MM.1S (cell line): ENCODE measurements at regions not wholly inside any gene's neighbourhood (a gene's known extent, or its start where the extent isn't known, plus 50 kb on each side); places are given as distances from the start of the nearest gene placed in this dataset.
"Not testable (repeated sequence)": the region's sequence is repeated elsewhere in the genome, so short reads cannot be mapped to it uniquely, and the experiment has no call there.

ENCODE experiments used
- DNase-seq: peaks from one replicate; pipeline ENCODE4 v3.0.0-alpha.2; 2015
- H2AFZ ChIP-seq: fragments of 300-600 bp; sonication (generic); 2 replicates; pipeline ENCODE4 v1.6.0; 2016; ENCODE audit warnings: antibody characterized with exemption, low read length
- H3F3A ChIP-seq: fragments of 300-600 bp; sonication (generic); 2 replicates; pipeline ENCODE4 v1.6.1; 2016; ENCODE audit warnings: mild to moderate bottlenecking, antibody characterized with exemption, low read length, moderate library complexity, mixed read lengths; ENCODE audit not compliant: insufficient read depth
- H3K27ac ChIP-seq: fragments of 300-600 bp; sonication (generic); 2 replicates; pipeline ENCODE4 v1.5.1; 2016; ENCODE audit warnings: mild to moderate bottlenecking, low read length
- H3K27me3 ChIP-seq: fragments of 300-600 bp; sonication (generic); replicated peaks from 2 replicates; pipeline ENCODE4 v1.6.0; 2016; ENCODE audit warnings: low read length; ENCODE audit not compliant: insufficient read depth
- H3K36me3 ChIP-seq: fragments of 300-600 bp; sonication (generic); replicated peaks from 2 replicates; pipeline ENCODE4 v1.6.1; 2016; ENCODE audit warnings: mild to moderate bottlenecking, low read length, mixed read lengths; ENCODE audit not compliant: insufficient read depth
- H3K4me1 ChIP-seq: fragments of 300-600 bp; sonication (generic); 2 replicates; pipeline ENCODE4 v1.6.1; 2016; ENCODE audit warnings: low read length, mixed read lengths
- H3K4me2 ChIP-seq: fragments of 300-600 bp; sonication (generic); 2 replicates; pipeline ENCODE4 v1.6.0; 2016; ENCODE audit warnings: low read depth, low read length
- H3K4me3 ChIP-seq: fragments of 300-600 bp; sonication (generic); 2 replicates; pipeline ENCODE4 v1.5.1; 2016; ENCODE audit warnings: low read length, mixed read lengths
- H3K79me2 ChIP-seq: fragments of 300-600 bp; sonication (generic); 2 replicates; pipeline ENCODE4 v1.6.1; 2016; ENCODE audit warnings: mixed run types, low read length, mixed read lengths
- H3K9ac ChIP-seq: fragments of 300-600 bp; sonication (generic); 2 replicates; pipeline ENCODE4 v1.6.1; 2016; ENCODE audit warnings: low read length, mixed read lengths
- H3K9me2 ChIP-seq: fragments of 300-600 bp; sonication (generic); replicated peaks from 2 replicates; pipeline ENCODE4 v1.6.1; 2016; ENCODE audit warnings: mild to moderate bottlenecking, low read length, mixed read lengths; ENCODE audit not compliant: insufficient read depth
- H3K9me3 ChIP-seq: fragments of 300-600 bp; sonication (generic); replicated peaks from 2 replicates; pipeline ENCODE4 v1.6.1; 2016; ENCODE audit warnings: mild to moderate bottlenecking, low read length, mixed read lengths; ENCODE audit not compliant: insufficient read depth
- H4K20me1 ChIP-seq: fragments of 300-600 bp; sonication (generic); 2 replicates; pipeline ENCODE4 v1.6.1; 2016; ENCODE audit warnings: mild to moderate bottlenecking, low read length, moderate library complexity, mixed read lengths; ENCODE audit not compliant: insufficient read depth
- CTCF ChIP-seq: fragments of 300-600 bp; sonication (generic); IDR thresholded peaks from 2 replicates; pipeline ENCODE4 v1.5.1; 2016; ENCODE audit warnings: antibody characterized with exemption, low read length, mixed read lengths
- EZH2 ChIP-seq: fragments of 300-600 bp; sonication (generic); optimal IDR thresholded peaks from 2 replicates; pipeline ENCODE3; 2017; ENCODE audit warnings: low read depth, mild to moderate bottlenecking, antibody characterized with exemption, low read length, mixed read lengths
- EZH2phosphoT487 ChIP-seq: fragments of 300-600 bp; sonication (generic); IDR thresholded peaks from 2 replicates; pipeline ENCODE4 v1.6.1; 2018; ENCODE audit warnings: antibody characterized with exemption, low read length

GRCh38 chrX:40788698-40789097 lies 53.4 kb upstream of the MED14 start:
- not testable (repeated sequence) for H3K27me3 ChIP-seq, H3K9ac ChIP-seq, H3K27ac ChIP-seq, H3K4me1 ChIP-seq, H4K20me1 ChIP-seq, DNase-seq, H3K9me2 ChIP-seq, H3K36me3 ChIP-seq, H3K9me3 ChIP-seq, H2AFZ ChIP-seq, H3F3A ChIP-seq, H3K4me3 ChIP-seq, H3K79me2 ChIP-seq, H3K4me2 ChIP-seq

GRCh38 chrX:40792433-40792832 lies 57.1 kb upstream of the MED14 start:
- H3K9me3 ChIP-seq = no peaks in the 10 kb centered on the region
- H3K4me2 ChIP-seq = no peak overlapping the region
- H3K27me3 ChIP-seq = no peaks in the 10 kb centered on the region
- no peaks in the 10 kb centered on the region for H3K36me3 ChIP-seq
- no peak for DNase-seq
- H3F3A ChIP-seq = no peaks in the 10 kb centered on the region
- H3K9me2 ChIP-seq = no peaks in the 10 kb centered on the region
- TF ChIP-seq EZH2 (no peak), EZH2phosphoT487 (no peak), CTCF (no peak)
- H4K20me1 ChIP-seq = no peaks in the 10 kb centered on the region
- H3K4me1 ChIP-seq = no peaks in the 10 kb centered on the region
- no peak overlapping the region for H3K9ac ChIP-seq
- H3K4me3 ChIP-seq = no peak overlapping the region
- no peak overlapping the region for H2AFZ ChIP-seq
- no peaks in the 10 kb centered on the region for H3K79me2 ChIP-seq
- H3K27ac ChIP-seq = no peak overlapping the region

GRCh38 chrX:40794829-40795130 lies 59.4 kb upstream of the MED14 start:
- not testable (repeated sequence) for H3K27ac ChIP-seq, H3K9ac ChIP-seq, H3K9me2 ChIP-seq, H3K4me3 ChIP-seq, H3K36me3 ChIP-seq, H2AFZ ChIP-seq, H3K4me1 ChIP-seq, H3K9me3 ChIP-seq, H3K79me2 ChIP-seq, DNase-seq, H4K20me1 ChIP-seq, H3K27me3 ChIP-seq, H3K4me2 ChIP-seq, H3F3A ChIP-seq

- not testable (repeated sequence) for H3K27ac ChIP-seq, H3K27me3 ChIP-seq, H3F3A ChIP-seq, H3K4me2 ChIP-seq, H3K9me3 ChIP-seq, H3K36me3 ChIP-seq, H3K79me2 ChIP-seq, H3K4me3 ChIP-seq, H4K20me1 ChIP-seq, H2AFZ ChIP-seq, DNase-seq, H3K9ac ChIP-seq, H3K9me2 ChIP-seq, H3K4me1 ChIP-seq
Measured at GRCh38 chrX:40799745-40800144, 64.4 kb upstream of the MED14 start.

GRCh38 chrX:40805404-40805803 lies 70.1 kb upstream of the MED14 start:
- no peak overlapping the region for H3K9ac ChIP-seq
- H3K27ac ChIP-seq = no peak overlapping the region
- H3K4me3 ChIP-seq = no peak overlapping the region
- H3K4me2 ChIP-seq = no peak overlapping the region
- H3K9me3 ChIP-seq = no peaks in the 10 kb centered on the region
- no peaks in the 10 kb centered on the region for H3K4me1 ChIP-seq
- no peaks in the 10 kb centered on the region for H3K9me2 ChIP-seq
- H3F3A ChIP-seq = no peaks in the 10 kb centered on the region
- no peaks in the 10 kb centered on the region for H3K79me2 ChIP-seq
- H2AFZ ChIP-seq = no peak overlapping the region
- H4K20me1 ChIP-seq = no peaks in the 10 kb centered on the region
- no peak for DNase-seq
- H3K27me3 ChIP-seq = no peaks in the 10 kb centered on the region
- TF ChIP-seq EZH2 = no peak
- no peak for TF ChIP-seq CTCF
- TF ChIP-seq EZH2phosphoT487 = no peak
- H3K36me3 ChIP-seq = no peaks in the 10 kb centered on the region
